GM23338 (cell line): ENCODE measurements at regions not wholly inside any gene's neighbourhood (a gene's known extent, or its start where the extent isn't known, plus 50 kb on each side); places are given as distances from the start of the nearest gene placed in this dataset.

Experiments
- ATAC-seq: fragments of 200-7000 bp; cut with Tn5 transposase; 3 replicates; pipeline ENCODE4 v1.9.1; 2020
- DNase-seq: peaks from one replicate; pipeline ENCODE4 v3.0.0-alpha.2; 2015; ENCODE audit warnings: low spot score
- H2AFZ ChIP-seq: fragments of 200-600 bp; sonication (generic); 2 replicates; pipeline ENCODE4 v1.8.0; 2016; ENCODE audit warnings: antibody characterized with exemption, mild to moderate bottlenecking, moderate library complexity
- H3F3A ChIP-seq: fragments of 200-600 bp; sonication (generic); replicated peaks from 2 replicates; pipeline ENCODE4 v1.8.0; 2017; ENCODE audit warnings: antibody characterized with exemption, mixed run types, low read depth
- H3K27ac ChIP-seq: fragments of 200-600 bp; sonication (generic); 2 replicates; pipeline ENCODE4 v1.6.1; 2016; ENCODE audit warnings: low read depth
- H3K27me3 ChIP-seq: fragments of 200-600 bp; sonication (generic); 2 replicates; pipeline ENCODE4 v1.8.0; 2016; ENCODE audit warnings: mild to moderate bottlenecking, mixed run types, moderate library complexity; ENCODE audit not compliant: insufficient read depth
- H3K36me3 ChIP-seq: fragments of 200-600 bp; sonication (generic); 2 replicates; pipeline ENCODE4 v1.8.0; 2016; ENCODE audit warnings: mild to moderate bottlenecking; ENCODE audit not compliant: insufficient read depth
- H3K4me1 ChIP-seq: fragments of 200-600 bp; sonication (generic); 2 replicates; pipeline ENCODE4 v1.8.0; 2016; ENCODE audit warnings: mild to moderate bottlenecking, moderate library complexity; ENCODE audit not compliant: insufficient read depth
- H3K4me2 ChIP-seq: fragments of 200-600 bp; sonication (generic); 2 replicates; pipeline ENCODE4 v1.7.1; 2017; ENCODE audit warnings: mixed run types
- H3K4me3 ChIP-seq: fragments of 200-600 bp; sonication (generic); 2 replicates; pipeline ENCODE4 v1.6.1; 2016; ENCODE audit warnings: mixed run types
- H3K79me2 ChIP-seq: fragments of 200-600 bp; sonication (generic); replicated peaks from 2 replicates; pipeline ENCODE4 v1.8.0; 2017; ENCODE audit warnings: mild to moderate bottlenecking; ENCODE audit not compliant: insufficient read depth
- H3K9me2 ChIP-seq: fragments of 200-600 bp; sonication (generic); 2 replicates; pipeline ENCODE4 v1.8.0; 2017; ENCODE audit not compliant: insufficient read depth
- H4K20me1 ChIP-seq: fragments of 200-600 bp; sonication (generic); replicated peaks from 2 replicates; pipeline ENCODE4 v1.8.0; 2017; ENCODE audit warnings: mild to moderate bottlenecking; ENCODE audit not compliant: insufficient read depth
- H3K27ac Mint-ChIP-seq: 2 replicates; pipeline ENCODE4 v1.8.0; 2020; ENCODE audit warnings: inconsistent platforms, mild to moderate bottlenecking, moderate library complexity, mixed read lengths
- H3K27me3 Mint-ChIP-seq: 3 replicates; pipeline ENCODE4 v1.8.0; 2022; ENCODE audit warnings: low read depth, mild to moderate bottlenecking, moderate library complexity, mixed read lengths, inconsistent platforms; ENCODE audit not compliant: insufficient read depth, poor library complexity
- H3K36me3 Mint-ChIP-seq: 3 replicates; pipeline ENCODE4 v1.8.0; 2021; ENCODE audit warnings: low read depth, mild to moderate bottlenecking, inconsistent platforms, moderate library complexity, mixed read lengths
- H3K4me1 Mint-ChIP-seq: 3 replicates; pipeline ENCODE4 v1.8.0; 2020; ENCODE audit warnings: mild to moderate bottlenecking, inconsistent platforms, mixed read lengths
- H3K4me3 Mint-ChIP-seq: 3 replicates; pipeline ENCODE4 v1.8.0; 2021; ENCODE audit warnings: moderate library complexity, mild to moderate bottlenecking, inconsistent platforms, mixed read lengths
- H3K9me3 Mint-ChIP-seq: 3 replicates; pipeline ENCODE4 v1.8.0; 2020; ENCODE audit warnings: moderate library complexity, mild to moderate bottlenecking, inconsistent platforms, mixed read lengths
- ETS1 ChIP-seq: IDR thresholded peaks from 2 replicates; pipeline ENCODE4 v1.6.1; 2016; ENCODE audit warnings: antibody characterized with exemption
- EZH2phosphoT487 ChIP-seq: fragments of 200-600 bp; sonication (generic); IDR thresholded peaks from one replicate; pipeline ENCODE4 v1.8.1; 2018; ENCODE audit warnings: antibody characterized with exemption; ENCODE audit not compliant: unreplicated experiment
- NANOG ChIP-seq: IDR thresholded peaks from 2 replicates; pipeline ENCODE4 v1.6.1; 2016; ENCODE audit warnings: antibody characterized with exemption, borderline replicate concordance
- POLR2AphosphoS5 ChIP-seq: IDR thresholded peaks from 2 replicates; pipeline ENCODE4 v1.6.1; 2016; ENCODE audit warnings: antibody characterized with exemption, low read depth
- REST ChIP-seq: IDR thresholded peaks from one replicate; pipeline ENCODE4 v1.6.1; 2018; ENCODE audit warnings: antibody characterized with exemption; ENCODE audit not compliant: unreplicated experiment
- STAT1 ChIP-seq: IDR thresholded peaks from one replicate; pipeline ENCODE4 v1.6.1; 2016; ENCODE audit warnings: antibody characterized with exemption; ENCODE audit not compliant: unreplicated experiment
- ZNF331 ChIP-seq: fragments of 250-450 bp; sonication (Bioruptor Pico); IDR thresholded peaks from 2 replicates; pipeline ENCODE4 v1.5.0; 2020; ENCODE audit warnings: low read depth, mild to moderate bottlenecking, moderate library complexity

GRCh38 chr2:82246220-82246775 is 1941.7 kb upstream of the LRRTM1 start:
- Mint-ChIP-seq H3K27ac (no peak overlapping the region), H3K36me3 (peaks cover 4% of the 10 kb centered on the region; the same call in 2 of the 3 replicates), H3K9me3 (peaks cover 9% of the 10 kb centered on the region), H3K27me3 (no peaks in the 10 kb centered on the region), H3K4me1 (peaks cover 7% of the 10 kb centered on the region; the same call in 2 of the 3 replicates), H3K4me3 (no peak overlapping the region)
- H3K9me2 ChIP-seq = no peaks in the 10 kb centered on the region
- no peak for ATAC-seq
- H3K79me2 ChIP-seq = no peaks in the 10 kb centered on the region
- H3K4me2 ChIP-seq = no peak overlapping the region
- H3K27ac ChIP-seq = no peak overlapping the region
- H3K4me1 ChIP-seq = no peaks in the 10 kb centered on the region
- no peak for TF ChIP-seq ZNF331 (CRISPR knock-in tag)
- no peak overlapping the region for H2AFZ ChIP-seq
- DNase-seq = no peak
- no peaks in the 10 kb centered on the region for H3K36me3 ChIP-seq
- H4K20me1 ChIP-seq = no peaks in the 10 kb centered on the region
- H3K27me3 ChIP-seq = no peaks in the 10 kb centered on the region
- H3F3A ChIP-seq = no peaks in the 10 kb centered on the region
- H3K4me3 ChIP-seq = no peak overlapping the region

- Histone ChIP-seq H3K4me3 (no peak overlapping the region), H3K4me1 (no peaks in the 10 kb centered on the region), H2AFZ (no peak overlapping the region), H3K27ac (no peak overlapping the region), H3K9me2 (no peaks in the 10 kb centered on the region), H3K79me2 (no peaks in the 10 kb centered on the region), H3K27me3 (no peaks in the 10 kb centered on the region), H3K36me3 (no peaks in the 10 kb centered on the region), H4K20me1 (no peaks in the 10 kb centered on the region), H3F3A (no peaks in the 10 kb centered on the region), H3K4me2 (no peak overlapping the region)
- peaks cover 9% of the 10 kb centered on the region for H3K9me3 Mint-ChIP-seq
- no peaks in the 10 kb centered on the region for H3K27me3 Mint-ChIP-seq
- no peak for DNase-seq
- TF ChIP-seq REST (no peak), STAT1 (no peak), POLR2AphosphoS5 (no peak), EZH2phosphoT487 (no peak)
- H3K4me3 Mint-ChIP-seq = no peak overlapping the region
- H3K36me3 Mint-ChIP-seq = 0 out of 3 replicates have a peak, but pooled peaks cover 5% of the 10 kb centered on the region
- H3K4me1 Mint-ChIP-seq = no peaks in the 10 kb centered on the region
- no peak overlapping the region for H3K27ac Mint-ChIP-seq
- no peak for ATAC-seq
Measured at GRCh38 chr2:82239176-82239575, 1934.6 kb upstream of the LRRTM1 start.

- H3K4me1 ChIP-seq = no peaks in the 10 kb centered on the region
- Mint-ChIP-seq H3K27me3 (no peaks in the 10 kb centered on the region), H3K27ac (no peak overlapping the region), H3K4me3 (no peak overlapping the region), H3K9me3 (peaks cover 5% of the 10 kb centered on the region), H3K36me3 (0 out of 3 replicates have a peak, but pooled peaks cover 5% of the 10 kb centered on the region), H3K4me1 (no peaks in the 10 kb centered on the region)
- H3K4me3 ChIP-seq = no peak overlapping the region
- no peak overlapping the region for H3K4me2 ChIP-seq
- H3K9me2 ChIP-seq = no peaks in the 10 kb centered on the region
- no peak overlapping the region for H2AFZ ChIP-seq
- H3K27me3 ChIP-seq = no peaks in the 10 kb centered on the region
- H3K36me3 ChIP-seq = no peaks in the 10 kb centered on the region
- no peaks in the 10 kb centered on the region for H3K79me2 ChIP-seq
- H3K27ac ChIP-seq = no peak overlapping the region
- no peak for ATAC-seq
- no peak for DNase-seq
- H3F3A ChIP-seq = no peaks in the 10 kb centered on the region
- H4K20me1 ChIP-seq = no peaks in the 10 kb centered on the region
- TF ChIP-seq ETS1 = no peak
- no peak for TF ChIP-seq ZNF331 (CRISPR knock-in tag)
- no peak for TF ChIP-seq NANOG
Measured at GRCh38 chr2:82237994-82238662, 1933.6 kb upstream of the LRRTM1 start.
